Stimulated activated CD4-positive, alpha-beta T cell treated with anti-CD3 and anti-CD28 coated beads, Interleukin-15, amount 100 ng/mL, for 48 hours (primary cell): ENCODE measurements at regions not wholly inside any gene's neighbourhood (a gene's known extent, or its start where the extent isn't known, plus 50 kb on each side); places are given as distances from the start of the nearest gene placed in this dataset.

Experiments
- DNase-seq, 2 donors: peaks; one replicate each; pipeline ENCODE4 v3.0.0-alpha.2; 2020; ENCODE audit warnings: low read depth in 2 of 2

DNA sequence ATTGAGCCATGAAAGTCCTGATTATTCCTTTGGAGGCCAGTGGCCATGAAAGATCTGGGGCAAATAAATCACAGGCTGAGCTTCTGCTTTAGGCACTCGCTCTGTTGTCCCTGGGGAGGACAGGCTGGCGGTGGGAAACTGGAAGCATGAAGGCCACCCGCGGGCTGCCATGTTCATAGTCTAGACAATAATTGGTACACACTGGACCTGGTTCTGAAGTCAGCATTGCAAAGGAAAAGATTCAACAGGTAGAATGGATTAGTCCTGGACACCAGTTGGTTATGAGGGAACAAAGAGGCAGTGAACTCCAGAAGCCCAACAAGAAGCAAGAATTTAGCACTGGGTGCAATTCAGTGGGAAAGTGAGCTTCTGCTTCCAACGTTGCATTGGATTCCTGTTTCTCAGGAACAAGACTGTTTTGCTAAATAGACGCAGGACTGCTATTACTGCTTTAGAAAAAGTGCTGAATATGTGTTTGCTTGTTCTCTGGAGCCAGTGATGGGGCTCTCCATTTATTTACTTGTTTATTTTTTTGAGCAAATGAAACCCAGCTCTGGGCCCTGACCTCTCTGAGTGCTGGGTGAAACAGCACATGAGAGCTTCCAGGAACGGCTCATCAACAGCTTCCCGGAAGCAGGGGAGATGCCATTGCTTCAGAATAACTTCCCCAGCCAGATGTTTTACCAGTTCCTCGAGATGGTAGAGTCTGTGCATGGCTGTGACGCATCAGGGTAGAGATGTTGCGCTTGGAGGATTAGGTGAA lies 336.4 kb downstream of the ZNF536 start:
- no peak for DNase-seq

- DNase-seq = no peak
Observed at GRCh38 chr19:30704771-30705330, 332.7 kb downstream of the ZNF536 start.

- no peak for DNase-seq
Observed at GRCh38 chr19:30703645-30704044, 331.5 kb downstream of the ZNF536 start.

GRCh38 chr19:30701178-30701577 lies 329.0 kb downstream of the ZNF536 start:
- DNase-seq = no peak

DNA sequence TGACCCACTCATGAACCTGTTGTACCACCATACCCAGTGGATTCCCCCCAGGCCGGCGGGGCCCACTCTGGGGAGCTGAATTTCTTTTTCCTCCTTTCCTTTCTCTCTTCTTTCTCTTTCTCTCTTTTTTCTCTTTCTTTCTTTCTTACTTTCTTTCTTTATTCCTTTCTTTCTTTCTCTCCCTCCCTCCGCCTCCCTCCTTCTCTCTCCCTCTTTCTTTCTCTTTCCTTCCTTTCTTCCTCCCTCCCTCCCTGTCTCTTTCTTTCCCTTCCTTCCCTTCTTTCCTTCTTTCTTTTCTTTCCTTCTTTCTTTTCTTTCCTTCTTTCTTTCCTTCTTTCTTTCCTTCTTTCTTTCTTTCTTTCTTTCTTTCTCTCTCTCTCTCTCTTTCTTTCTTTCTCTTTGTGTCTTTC lies 327.7 kb downstream of the ZNF536 start:
- DNase-seq = no peak

- no peak for DNase-seq
Observed at GRCh38 chr19:30696514-30696913, 324.3 kb downstream of the ZNF536 start.

DNA sequence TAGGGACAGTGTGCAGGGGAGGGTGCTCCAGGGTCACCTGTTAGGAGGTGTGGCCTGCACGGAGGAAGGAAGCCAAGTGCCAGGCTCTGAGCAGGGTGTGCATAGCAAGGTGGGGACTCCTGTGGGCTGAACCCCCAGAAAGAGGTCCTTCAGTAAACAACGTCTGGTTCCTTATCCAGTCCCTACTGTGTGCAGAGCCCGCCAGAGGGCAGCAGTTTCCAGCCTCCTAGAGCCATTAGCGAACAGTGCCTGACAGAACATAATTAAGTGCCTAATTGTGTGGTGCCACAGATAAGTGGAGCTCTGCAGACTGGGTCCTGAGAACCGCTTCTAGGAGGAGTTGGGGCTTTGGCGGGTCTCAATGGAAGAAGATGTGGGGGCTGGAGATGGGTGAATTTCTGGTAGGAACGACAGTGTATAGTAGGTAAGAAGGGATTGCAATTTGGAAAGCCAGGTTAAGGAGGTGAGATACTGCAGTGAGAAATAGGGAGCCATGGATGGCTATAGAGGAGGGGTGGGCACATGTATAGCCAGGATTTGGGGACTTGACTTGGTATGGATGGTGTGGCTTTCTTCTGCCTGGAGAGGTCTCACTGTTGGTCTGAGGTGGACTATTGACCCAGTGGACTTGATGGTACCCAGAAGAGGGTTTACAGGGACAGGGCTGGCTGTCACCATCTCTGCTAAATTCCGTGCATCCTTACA lies 323.1 kb downstream of the ZNF536 start:
- DNase-seq = no peak

DNA sequence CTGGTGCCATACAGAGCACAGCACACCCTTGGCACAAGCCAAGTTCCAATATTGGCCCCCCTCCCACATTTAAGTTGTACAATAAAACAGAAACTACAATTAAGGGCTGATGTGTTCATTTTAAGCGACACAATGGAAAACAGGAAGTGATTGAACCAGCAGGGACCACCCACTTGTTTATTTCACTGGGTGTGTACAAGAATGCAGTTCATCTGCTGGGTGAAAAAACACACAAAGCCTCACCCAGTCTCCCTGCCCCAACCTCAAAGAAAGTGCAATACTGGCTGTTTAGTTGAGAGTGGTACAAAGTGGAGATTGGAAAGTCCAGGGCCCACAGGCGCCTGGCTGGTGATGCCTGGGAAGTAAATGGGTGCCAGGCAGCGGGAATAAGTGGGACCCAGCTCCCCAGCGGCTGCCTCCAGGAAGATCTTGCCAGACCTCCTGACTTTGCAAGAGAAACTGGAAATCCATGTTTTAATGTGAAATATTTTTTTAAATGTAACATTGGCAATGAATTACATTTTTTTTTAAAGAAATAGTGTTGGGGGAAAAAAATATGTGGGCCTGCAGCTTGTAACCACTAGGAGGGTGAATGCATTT lies 322.1 kb downstream of the ZNF536 start:
- no peak for DNase-seq

- no peak for DNase-seq
Observed at GRCh38 chr19:30692879-30693503, 320.8 kb downstream of the ZNF536 start.

DNA sequence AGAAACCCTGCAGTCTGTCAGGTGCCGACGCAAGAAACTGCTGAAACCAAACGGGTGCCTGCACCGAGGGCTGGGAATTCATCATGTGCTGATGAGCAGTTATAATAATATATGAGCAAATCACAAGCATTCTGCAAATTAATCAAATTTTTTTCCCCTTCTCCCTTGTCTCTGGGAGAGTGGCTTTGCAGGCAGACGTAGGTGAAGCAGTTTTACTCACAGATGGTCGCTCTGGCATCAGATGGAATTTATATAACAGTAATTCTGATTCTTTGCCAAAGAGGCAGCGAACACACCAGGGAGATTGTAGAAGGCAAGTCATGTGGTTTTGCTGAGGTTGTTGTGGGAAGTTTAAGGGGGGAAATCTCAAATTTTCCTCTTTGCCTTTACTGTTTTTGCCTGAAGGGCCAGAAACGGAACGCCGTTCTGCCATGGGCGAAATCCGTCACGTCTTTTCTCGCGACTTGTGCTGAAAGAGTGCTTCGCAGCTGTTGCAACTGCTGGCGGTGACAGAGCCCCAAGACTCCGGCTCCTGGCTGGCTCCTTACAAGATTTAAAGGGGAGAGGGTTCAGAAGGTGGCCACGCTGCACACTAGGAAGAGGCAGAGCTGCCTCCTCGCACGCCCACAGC lies 320.1 kb downstream of the ZNF536 start:
- no peak for DNase-seq

DNA sequence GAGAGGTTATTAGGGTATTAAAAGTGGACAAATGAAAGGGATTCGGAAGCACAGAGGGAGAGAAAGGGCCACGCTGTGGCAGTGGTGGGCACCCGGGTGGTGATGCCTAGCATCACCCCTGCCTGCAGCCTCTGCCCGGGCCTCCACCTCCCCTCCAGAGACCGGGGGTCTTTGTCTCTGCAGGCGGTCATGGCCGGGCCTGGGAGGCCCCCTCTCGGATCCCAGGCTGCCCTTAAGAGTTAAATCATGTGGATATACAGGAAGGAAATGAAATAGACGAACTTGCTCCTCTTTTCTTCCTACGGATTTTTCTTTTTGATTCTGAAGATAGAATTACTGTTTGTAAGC lies 319.6 kb downstream of the ZNF536 start:
- DNase-seq = no peak

DNA sequence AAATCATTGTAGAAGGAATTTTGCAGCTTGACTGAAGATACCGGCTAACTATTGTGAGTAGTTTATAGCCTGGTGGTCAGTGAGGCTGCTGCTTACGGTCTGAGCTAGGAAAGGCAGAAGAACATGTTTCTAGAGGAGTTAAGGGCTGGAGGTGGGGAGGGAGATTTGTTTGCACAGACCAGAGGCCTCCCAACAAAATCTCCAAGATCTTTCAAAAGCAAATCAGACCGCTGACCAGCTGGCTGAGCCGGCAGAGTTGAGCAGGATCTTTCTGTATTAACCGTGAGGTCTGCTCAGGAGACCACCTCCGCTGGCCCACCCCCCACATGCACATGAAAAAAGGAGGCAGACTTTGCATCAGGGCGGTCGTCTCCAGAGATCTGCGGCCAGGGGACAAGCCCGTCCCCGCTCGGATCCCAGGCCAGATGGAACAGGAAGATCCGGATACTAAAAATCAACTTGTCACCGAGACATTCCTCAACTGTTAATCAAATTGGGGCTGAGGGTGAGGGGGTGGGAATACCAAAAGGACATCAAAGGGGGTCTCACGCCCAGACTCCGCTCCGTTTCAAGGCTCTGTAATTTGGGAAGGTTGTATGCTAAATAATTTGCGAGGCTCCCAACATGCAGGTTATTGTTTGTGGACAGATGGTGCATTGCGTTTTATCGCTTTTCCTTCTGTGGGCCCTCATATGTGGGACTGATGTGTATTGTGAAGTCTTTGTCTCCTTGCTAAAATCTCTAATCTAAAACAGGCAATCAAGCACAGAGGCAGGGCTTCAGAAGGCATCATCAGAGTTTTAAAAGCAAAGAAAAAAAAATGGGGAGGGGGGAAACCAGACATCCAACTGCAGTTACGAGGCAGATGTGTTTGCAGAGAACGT lies 319.0 kb downstream of the ZNF536 start:
- DNase-seq = no peak

- DNase-seq = no peak
Observed at GRCh38 chr19:30690525-30690924, 318.3 kb downstream of the ZNF536 start.

GRCh38 chr19:30689474-30689873 lies 317.3 kb downstream of the ZNF536 start:
- no peak for DNase-seq

DNA sequence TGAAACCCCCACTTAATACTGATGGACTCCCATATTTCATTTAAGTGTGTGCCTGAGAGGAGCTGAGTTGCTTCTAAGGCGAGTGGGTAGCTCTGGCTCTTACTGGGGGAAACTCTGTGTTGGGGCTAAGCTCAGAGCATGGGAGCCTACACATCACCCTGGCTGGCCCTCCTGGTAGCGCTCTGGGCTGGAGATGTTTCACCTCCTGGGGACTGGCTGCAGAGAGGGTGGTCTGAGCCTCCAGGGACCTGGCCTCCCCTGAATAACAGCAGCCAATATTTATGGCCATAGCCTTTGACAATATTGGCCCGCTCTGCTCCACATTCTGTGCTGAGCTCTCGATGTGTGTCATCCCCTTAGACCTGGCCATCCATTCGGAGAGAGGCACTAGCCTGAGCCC lies 316.5 kb downstream of the ZNF536 start:
- no peak for DNase-seq

GRCh38 chr19:30686826-30687566 lies 314.8 kb downstream of the ZNF536 start:
- DNase-seq = no peak

- DNase-seq = no peak
Observed at GRCh38 chr19:30686176-30686820, 314.1 kb downstream of the ZNF536 start.

- no peak for DNase-seq
Observed at GRCh38 chr19:30685426-30686000, 313.3 kb downstream of the ZNF536 start.

DNA sequence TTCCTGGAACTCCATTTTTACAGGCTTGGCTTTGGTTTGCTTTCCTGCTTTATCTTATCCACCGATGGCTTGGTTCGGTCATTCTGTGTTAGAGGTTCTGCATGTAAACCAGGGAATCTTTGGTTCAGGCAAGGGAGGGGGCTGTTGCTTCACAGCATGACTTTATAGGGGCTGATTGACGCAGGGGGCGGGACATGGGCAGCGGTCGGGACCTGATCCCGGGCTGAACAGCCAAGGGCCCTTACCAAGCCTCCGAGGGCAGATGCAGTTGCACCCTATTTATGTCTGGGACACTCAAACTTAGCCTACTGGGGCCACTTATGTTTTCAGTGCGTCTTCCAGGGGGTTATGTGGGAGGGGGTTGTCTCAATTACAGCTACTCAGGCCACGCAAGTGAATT lies 312.4 kb downstream of the ZNF536 start:
- DNase-seq = no peak
